ENCODE measurements at regions not wholly inside any gene's neighbourhood (a gene's known extent, or its start where the extent isn't known, plus 50 kb on each side); places are given as distances from the start of the nearest gene placed in this dataset.

DNA sequence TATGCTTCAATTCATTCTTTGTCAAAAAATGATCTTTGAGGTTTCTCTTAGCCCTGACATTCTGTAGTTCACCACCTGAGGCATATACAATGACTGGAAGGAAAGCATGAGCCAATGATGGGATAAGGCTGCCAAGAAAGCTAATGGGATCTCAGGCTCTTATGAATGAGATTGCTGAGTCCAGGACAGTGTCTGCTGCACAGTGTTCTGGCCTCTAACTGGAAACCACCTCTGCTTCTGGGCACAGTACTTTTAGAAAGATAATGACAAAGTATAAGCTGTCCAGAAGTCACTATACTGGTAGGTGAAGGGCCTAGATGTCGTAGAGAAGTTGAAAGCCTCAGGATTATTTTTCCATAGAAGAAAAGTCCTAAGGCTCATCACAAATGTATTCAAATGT lies 69.1 kb upstream of the PAPPA start:
- H3K36me3 ChIP-seq (ENCODE audit: control insufficient read depth, insufficient read depth, low read length): no peaks in the 10 kb centered on the region
- H3K27ac ChIP-seq (ENCODE audit: low read depth, low read length, severe bottlenecking): no peak overlapping the region
- H3K4me3 ChIP-seq (ENCODE audit: extremely low read depth, insufficient read depth, low read length, poor library complexity, severe bottlenecking): no peak overlapping the region
- H3K9me3 ChIP-seq (ENCODE audit: control insufficient read depth, low read length): no peaks in the 10 kb centered on the region
- 83% methylated on average over 1 of the region's 1 CpG; no CpG with 5 or more reads in 1 of the 2 experiments for WGBS, 2 experiments (ENCODE audit: insufficient coverage in 2 of 2)
- no peaks in the 10 kb centered on the region for H3K4me1 ChIP-seq (ENCODE audit: control insufficient read depth, insufficient read depth, low read length, poor library complexity, severe bottlenecking)

DNA sequence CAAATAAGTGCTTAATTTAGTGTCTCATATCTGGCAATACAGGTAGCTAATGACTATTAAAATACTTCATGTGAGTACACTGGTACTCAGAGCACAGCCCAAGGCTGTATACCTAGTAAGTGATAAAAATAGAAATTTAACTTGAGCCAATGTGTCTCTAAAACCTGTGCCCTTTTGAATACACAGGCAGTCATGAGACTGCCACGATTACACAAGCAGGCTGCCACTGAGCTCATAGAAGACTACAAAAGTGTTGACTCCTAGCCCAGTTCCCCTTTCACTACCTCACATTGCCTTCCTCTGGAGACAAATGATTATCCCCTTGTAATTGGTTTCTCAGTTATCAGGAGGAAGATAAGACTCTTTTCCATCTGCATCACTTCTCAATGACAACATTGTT lies 66.3 kb upstream of the PAPPA start:
- WGBS, 2 experiments (ENCODE audit: insufficient coverage in 2 of 2): 83 to 90% methylated on average over 1 of the region's 1 CpG
- Histone ChIP-seq H3K27ac (ENCODE audit: low read depth, low read length, severe bottlenecking) (no peak overlapping the region), H3K4me3 (ENCODE audit: extremely low read depth, insufficient read depth, low read length, poor library complexity, severe bottlenecking) (no peak overlapping the region), H3K9me3 (ENCODE audit: control insufficient read depth, low read length) (no peaks in the 10 kb centered on the region), H3K36me3 (ENCODE audit: control insufficient read depth, insufficient read depth, low read length) (no peaks in the 10 kb centered on the region), H3K4me1 (ENCODE audit: control insufficient read depth, insufficient read depth, low read length, poor library complexity, severe bottlenecking) (no peaks in the 10 kb centered on the region)

DNA sequence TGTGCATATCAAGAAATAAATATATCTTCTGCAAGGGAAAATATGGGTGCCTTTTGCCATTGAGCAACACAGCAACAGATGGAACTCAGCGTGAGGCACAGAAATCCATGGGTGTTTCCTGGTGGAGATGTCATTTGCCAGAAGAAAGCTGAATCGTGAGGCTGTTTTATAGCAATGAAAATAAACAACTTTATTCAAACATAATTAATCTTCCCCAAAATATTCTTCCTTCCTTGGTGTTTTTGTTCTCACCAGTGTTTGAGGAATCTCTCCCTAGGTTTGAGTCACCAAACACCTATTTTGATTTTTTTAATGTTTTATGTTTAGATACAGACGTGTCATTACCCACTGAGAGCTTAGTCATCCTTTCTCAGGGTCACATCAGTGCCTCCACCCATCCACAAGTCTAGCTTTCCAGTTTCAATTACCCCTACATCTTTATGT lies 65.8 kb upstream of the PAPPA start:
- 75% methylated on average over 2 of the region's 3 CpGs; no CpG with 5 or more reads in 1 of the 2 experiments for WGBS, 2 experiments (ENCODE audit: insufficient coverage in 2 of 2)
- H3K4me1 ChIP-seq (ENCODE audit: control insufficient read depth, insufficient read depth, low read length, poor library complexity, severe bottlenecking): no peaks in the 10 kb centered on the region
- H3K36me3 ChIP-seq (ENCODE audit: control insufficient read depth, insufficient read depth, low read length): no peaks in the 10 kb centered on the region
- no peak overlapping the region for H3K4me3 ChIP-seq (ENCODE audit: extremely low read depth, insufficient read depth, low read length, poor library complexity, severe bottlenecking)
- H3K9me3 ChIP-seq (ENCODE audit: control insufficient read depth, low read length): no peaks in the 10 kb centered on the region
- H3K27ac ChIP-seq (ENCODE audit: low read depth, low read length, severe bottlenecking): no peak overlapping the region

DNA sequence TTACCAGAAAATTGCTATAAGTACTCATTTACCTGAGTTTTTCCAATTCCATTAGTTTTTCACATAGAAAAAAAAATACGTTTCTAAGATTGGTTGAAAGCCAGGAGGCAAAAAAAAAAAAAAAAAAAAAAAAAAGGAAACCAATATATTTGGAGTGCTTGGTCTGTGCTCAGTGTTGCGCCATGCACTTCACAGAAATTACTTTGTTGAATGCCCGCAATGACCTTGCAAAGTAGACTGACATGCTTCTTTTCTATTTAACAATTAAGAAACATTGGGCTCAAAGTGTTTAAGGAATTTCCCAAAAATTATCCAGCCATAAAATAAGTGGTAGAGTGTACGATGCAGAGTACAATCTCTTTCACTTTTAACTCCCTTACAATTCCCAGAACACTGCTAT lies 65.2 kb upstream of the PAPPA start:
- H3K4me3 ChIP-seq (ENCODE audit: extremely low read depth, insufficient read depth, low read length, poor library complexity, severe bottlenecking): no peak overlapping the region
- no peaks in the 10 kb centered on the region for H3K36me3 ChIP-seq (ENCODE audit: control insufficient read depth, insufficient read depth, low read length)
- H3K27ac ChIP-seq (ENCODE audit: low read depth, low read length, severe bottlenecking): no peak overlapping the region
- H3K9me3 ChIP-seq (ENCODE audit: control insufficient read depth, low read length): no peaks in the 10 kb centered on the region
- H3K4me1 ChIP-seq (ENCODE audit: control insufficient read depth, insufficient read depth, low read length, poor library complexity, severe bottlenecking): no peaks in the 10 kb centered on the region
- WGBS, 2 experiments (ENCODE audit: insufficient coverage in 2 of 2): no CpG with 5 or more reads among the region's 4 CpGs

DNA sequence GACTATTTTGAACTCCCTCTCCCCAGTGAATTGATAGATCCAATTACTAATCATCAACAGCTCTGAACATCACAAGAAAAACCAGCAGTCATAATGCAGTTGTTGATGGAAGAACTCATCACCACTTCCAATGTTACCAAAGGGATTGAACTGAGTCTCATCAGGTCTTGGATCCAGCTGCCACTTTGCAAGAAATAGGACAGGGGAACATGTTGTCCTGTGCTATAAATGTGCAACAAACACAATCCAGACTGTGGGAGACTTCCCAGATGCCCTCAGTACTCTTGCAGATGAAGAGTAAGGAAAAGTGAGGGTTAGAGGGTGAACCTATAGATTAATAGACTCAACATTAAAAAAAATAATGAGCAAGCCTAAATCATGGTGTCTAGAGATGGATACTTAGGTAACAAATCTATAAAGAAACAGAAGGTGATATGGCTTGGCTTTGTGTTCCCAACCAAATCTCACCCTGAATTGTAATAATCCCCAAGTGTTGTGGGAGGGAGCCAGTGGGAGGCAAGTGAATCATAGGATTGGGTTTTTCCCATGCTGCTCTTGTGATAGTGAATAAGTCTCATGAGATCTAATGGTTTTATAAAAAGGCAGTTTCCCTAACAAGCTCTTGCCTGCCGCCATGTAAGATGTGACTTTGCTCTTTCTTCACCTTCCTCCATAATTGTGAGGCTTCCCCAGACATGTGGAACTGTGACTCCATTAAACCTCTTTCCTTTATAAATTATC lies 63.4 kb upstream of the PAPPA start:
- Histone ChIP-seq H3K27ac (ENCODE audit: low read depth, low read length, severe bottlenecking) (no peak overlapping the region), H3K4me3 (ENCODE audit: extremely low read depth, insufficient read depth, low read length, poor library complexity, severe bottlenecking) (no peak overlapping the region), H3K9me3 (ENCODE audit: control insufficient read depth, low read length) (no peaks in the 10 kb centered on the region), H3K4me1 (ENCODE audit: control insufficient read depth, insufficient read depth, low read length, poor library complexity, severe bottlenecking) (no peaks in the 10 kb centered on the region), H3K36me3 (ENCODE audit: control insufficient read depth, insufficient read depth, low read length) (no peaks in the 10 kb centered on the region)
- whole genome bisulfite sequencing, 2 experiments (ENCODE audit: insufficient coverage in 2 of 2): 100% methylated on average over 1 of the region's 1 CpG; no CpG with 5 or more reads in 1 of the 2 experiments

DNA sequence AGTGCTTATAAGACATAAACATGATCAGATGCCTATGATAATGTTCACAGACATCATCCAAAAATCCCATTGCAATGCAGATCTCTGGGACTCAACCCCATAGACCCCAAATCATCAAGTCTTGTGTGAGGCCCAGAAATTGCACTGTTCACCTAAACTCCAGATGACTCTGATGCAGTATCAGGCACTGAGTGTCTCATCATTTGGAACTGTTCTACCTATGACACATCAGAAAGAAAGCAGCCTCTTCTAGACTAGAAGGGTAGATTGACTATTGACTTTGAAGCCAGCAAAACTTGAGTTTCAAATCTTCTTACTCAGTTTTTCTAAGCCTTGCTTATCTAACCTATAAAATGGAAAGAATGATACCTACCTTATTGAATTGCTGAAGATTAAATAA lies 58.7 kb upstream of the PAPPA start:
- Histone ChIP-seq H3K9me3 (ENCODE audit: control insufficient read depth, low read length) (no peaks in the 10 kb centered on the region), H3K27ac (ENCODE audit: low read depth, low read length, severe bottlenecking) (no peak overlapping the region), H3K4me1 (ENCODE audit: control insufficient read depth, insufficient read depth, low read length, poor library complexity, severe bottlenecking) (no peaks in the 10 kb centered on the region), H3K4me3 (ENCODE audit: extremely low read depth, insufficient read depth, low read length, poor library complexity, severe bottlenecking) (no peak overlapping the region), H3K36me3 (ENCODE audit: control insufficient read depth, insufficient read depth, low read length) (no peaks in the 10 kb centered on the region)

DNA sequence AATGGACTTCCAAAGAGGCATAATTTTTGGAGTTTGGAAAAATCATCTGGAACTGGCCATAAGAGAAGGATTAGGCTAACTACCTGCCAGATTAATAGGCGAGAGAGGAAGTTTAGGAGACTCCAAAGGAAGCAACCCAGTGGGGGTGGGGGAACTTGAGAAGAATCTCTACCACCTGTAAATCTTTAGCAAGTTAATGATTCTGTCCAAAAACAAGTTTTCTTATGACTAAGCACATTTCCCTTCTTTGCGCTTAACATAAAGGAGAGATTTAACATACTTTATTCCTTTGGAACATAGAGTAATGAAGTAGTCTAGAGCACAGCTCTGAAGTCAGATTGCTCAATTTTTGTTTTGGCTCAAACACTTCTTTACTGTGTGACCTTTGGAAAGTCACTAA lies 58.2 kb upstream of the PAPPA start:
- Histone ChIP-seq H3K4me1 (ENCODE audit: control insufficient read depth, insufficient read depth, low read length, poor library complexity, severe bottlenecking) (no peaks in the 10 kb centered on the region), H3K36me3 (ENCODE audit: control insufficient read depth, insufficient read depth, low read length) (no peaks in the 10 kb centered on the region), H3K9me3 (ENCODE audit: control insufficient read depth, low read length) (no peaks in the 10 kb centered on the region), H3K4me3 (ENCODE audit: extremely low read depth, insufficient read depth, low read length, poor library complexity, severe bottlenecking) (no peak overlapping the region), H3K27ac (ENCODE audit: low read depth, low read length, severe bottlenecking) (no peak overlapping the region)
- WGBS, 2 experiments (ENCODE audit: insufficient coverage in 2 of 2): no CpG with 5 or more reads among the region's 2 CpGs

DNA sequence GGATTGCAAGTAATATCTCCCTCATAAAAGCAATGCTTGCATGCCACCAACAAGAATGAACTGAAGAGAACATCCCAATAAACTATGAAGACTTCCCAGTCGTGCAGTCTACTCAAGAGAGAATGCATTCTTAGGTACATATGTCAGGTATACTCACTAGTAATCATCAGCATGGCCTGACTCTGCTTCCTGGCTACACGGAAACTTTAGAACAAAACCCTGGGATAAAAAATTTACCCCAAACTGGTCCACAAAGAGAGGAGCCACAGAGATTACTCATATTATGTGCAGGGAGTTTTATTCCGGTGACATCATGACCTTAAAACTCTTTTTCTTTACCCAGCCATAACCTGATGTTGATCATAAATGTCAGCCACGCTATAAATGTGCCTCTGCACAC lies 57.5 kb upstream of the PAPPA start:
- H3K36me3 ChIP-seq (ENCODE audit: control insufficient read depth, insufficient read depth, low read length): no peaks in the 10 kb centered on the region
- H3K27ac ChIP-seq (ENCODE audit: low read depth, low read length, severe bottlenecking): no peak overlapping the region
- H3K9me3 ChIP-seq (ENCODE audit: control insufficient read depth, low read length): no peaks in the 10 kb centered on the region
- H3K4me1 ChIP-seq (ENCODE audit: control insufficient read depth, insufficient read depth, low read length, poor library complexity, severe bottlenecking): no peaks in the 10 kb centered on the region
- WGBS, 2 experiments (ENCODE audit: insufficient coverage in 2 of 2): 80 to 83% methylated on average over 1 of the region's 4 CpGs
- no peak overlapping the region for H3K4me3 ChIP-seq (ENCODE audit: extremely low read depth, insufficient read depth, low read length, poor library complexity, severe bottlenecking)

DNA sequence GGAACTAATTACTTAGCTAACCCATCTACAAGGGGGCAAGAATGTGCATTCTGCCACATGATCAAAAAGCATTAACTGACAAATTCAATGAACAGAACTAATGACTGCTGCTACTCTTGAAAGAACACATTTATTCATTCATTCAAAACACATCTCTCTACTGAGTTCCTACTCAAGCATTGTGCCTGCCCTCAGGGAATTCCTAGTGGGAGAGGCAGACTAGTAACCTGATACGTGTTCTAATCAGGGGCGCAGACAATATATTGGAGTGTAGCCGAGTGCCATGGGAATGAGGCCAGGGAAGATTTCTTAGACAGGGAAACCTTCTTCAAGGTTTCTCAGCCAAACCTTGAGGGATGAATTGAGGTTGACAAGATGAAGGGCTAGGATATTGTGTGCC lies 56.7 kb upstream of the PAPPA start:
- no peaks in the 10 kb centered on the region for H3K9me3 ChIP-seq (ENCODE audit: control insufficient read depth, low read length)
- WGBS, 2 experiments (ENCODE audit: insufficient coverage in 2 of 2): 42 to 77% methylated on average over 2 to 3 of the region's 3 CpGs
- no peaks in the 10 kb centered on the region for H3K4me1 ChIP-seq (ENCODE audit: control insufficient read depth, insufficient read depth, low read length, poor library complexity, severe bottlenecking)
- no peak overlapping the region for H3K27ac ChIP-seq (ENCODE audit: low read depth, low read length, severe bottlenecking)
- H3K4me3 ChIP-seq (ENCODE audit: extremely low read depth, insufficient read depth, low read length, poor library complexity, severe bottlenecking): no peak overlapping the region
- no peaks in the 10 kb centered on the region for H3K36me3 ChIP-seq (ENCODE audit: control insufficient read depth, insufficient read depth, low read length)

DNA sequence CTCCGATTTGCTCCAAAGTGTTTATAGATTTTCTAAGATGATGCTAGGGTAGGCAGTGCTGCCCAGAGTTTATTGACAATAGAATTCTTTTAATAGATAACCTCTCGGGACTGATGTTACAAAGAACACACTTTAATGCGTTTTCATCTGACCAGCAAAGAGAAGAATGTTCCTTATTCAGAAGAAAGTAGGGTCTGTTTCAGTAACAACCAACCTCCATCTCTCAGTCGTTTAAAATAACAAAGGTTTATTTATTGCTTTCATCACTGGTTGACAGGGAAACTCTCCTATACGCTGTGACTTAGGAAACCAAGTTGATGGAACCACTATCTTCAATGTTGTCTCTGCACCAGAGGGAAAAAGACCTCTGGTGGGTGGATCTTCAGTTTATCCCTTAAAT lies 55.1 kb upstream of the PAPPA start:
- WGBS, 2 experiments (ENCODE audit: insufficient coverage in 2 of 2): 83 to 90% methylated on average over 2 to 4 of the region's 5 CpGs

DNA sequence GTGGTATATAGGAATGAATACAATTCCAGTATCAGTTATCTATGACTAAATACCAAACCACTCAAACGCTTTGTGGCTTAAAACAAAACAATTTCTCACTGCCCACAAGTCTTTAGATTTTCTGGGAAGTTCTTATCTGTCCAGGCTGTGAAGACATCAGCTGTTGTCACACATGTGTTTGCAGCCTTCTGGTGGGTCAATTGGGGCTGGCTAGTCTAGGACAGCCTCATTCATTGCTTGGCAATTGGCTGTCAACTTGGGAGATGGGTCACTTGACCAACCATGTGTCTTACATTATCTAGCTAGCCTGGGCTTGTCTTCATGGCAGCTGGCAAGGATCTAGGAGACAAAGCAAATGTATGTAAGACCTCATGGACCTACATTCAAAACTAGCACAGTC lies 53.8 kb upstream of the PAPPA start:
- Histone ChIP-seq H3K9me3 (ENCODE audit: control insufficient read depth, low read length) (no peaks in the 10 kb centered on the region), H3K36me3 (ENCODE audit: control insufficient read depth, insufficient read depth, low read length) (no peaks in the 10 kb centered on the region)
- WGBS, 2 experiments (ENCODE audit: insufficient coverage in 2 of 2): no CpG with 5 or more reads among the region's 1 CpG

More for the DNA sequence above, 55.1 kb upstream of the PAPPA start:
- Histone ChIP-seq H3K27ac (ENCODE audit: low read depth, low read length, severe bottlenecking) (no peak overlapping the region), H3K4me3 (ENCODE audit: extremely low read depth, insufficient read depth, low read length, poor library complexity, severe bottlenecking) (no peak overlapping the region), H3K9me3 (ENCODE audit: control insufficient read depth, low read length) (no peaks in the 10 kb centered on the region), H3K4me1 (ENCODE audit: control insufficient read depth, insufficient read depth, low read length, poor library complexity, severe bottlenecking) (no peaks in the 10 kb centered on the region), H3K36me3 (ENCODE audit: control insufficient read depth, insufficient read depth, low read length) (no peaks in the 10 kb centered on the region)

More for the DNA sequence above, 53.8 kb upstream of the PAPPA start:
- H3K27ac ChIP-seq (ENCODE audit: low read depth, low read length, severe bottlenecking): no peak overlapping the region
- no peaks in the 10 kb centered on the region for H3K4me1 ChIP-seq (ENCODE audit: control insufficient read depth, insufficient read depth, low read length, poor library complexity, severe bottlenecking)
- no peak overlapping the region for H3K4me3 ChIP-seq (ENCODE audit: extremely low read depth, insufficient read depth, low read length, poor library complexity, severe bottlenecking)

Measured in mesodermal cell (in vitro differentiated cells).